Amniotic epithelial cell (primary cell): ENCODE measurements at regions not wholly inside any gene's neighbourhood (a gene's known extent, or its start where the extent isn't known, plus 50 kb on each side); places are given as distances from the start of the nearest gene placed in this dataset.

Experiments used
- DNase-seq: peaks from one replicate; pipeline ENCODE4 v3.0.0-alpha.2; 2010; ENCODE audit warnings: low read depth

DNA sequence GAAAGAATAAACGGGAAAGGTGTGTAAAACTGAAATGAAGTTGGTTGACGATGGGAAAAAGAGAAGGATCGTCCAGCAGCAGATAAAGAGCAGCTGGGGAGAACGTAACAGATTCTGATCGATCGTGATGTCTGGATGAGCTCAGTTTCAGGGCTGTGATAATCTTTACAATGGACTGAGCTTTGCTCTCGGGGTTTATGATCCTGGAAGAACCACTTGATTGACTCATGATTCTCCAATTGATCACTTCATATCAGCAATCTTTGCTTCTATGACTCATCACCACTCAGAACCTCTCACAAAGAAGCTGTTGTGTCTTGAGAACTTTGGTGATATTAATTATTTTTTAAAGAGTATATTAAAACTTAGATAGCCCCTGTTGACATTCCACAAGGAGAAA is 690.7 kb downstream of the TUSC7 start:
- no peak for DNase-seq

DNA sequence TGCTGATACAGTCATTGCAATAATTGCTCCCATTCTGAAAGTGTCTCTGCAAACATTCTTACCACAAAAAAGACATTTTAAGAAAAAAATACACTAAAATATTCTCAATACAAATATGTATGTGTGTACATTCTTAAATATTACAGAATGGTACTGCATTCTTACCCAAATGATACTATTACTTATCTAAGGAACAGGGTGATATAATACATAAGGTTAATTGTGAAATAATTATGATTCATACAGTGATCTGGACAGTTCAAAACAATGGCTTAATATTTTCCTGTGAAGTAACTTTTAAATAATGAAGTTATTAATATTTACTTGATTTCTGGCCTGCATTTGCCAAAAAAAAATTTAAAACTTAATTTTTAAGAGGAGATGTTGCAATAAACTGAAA is 694.6 kb downstream of the TUSC7 start:
- DNase-seq = peak; percentile 21

DNA sequence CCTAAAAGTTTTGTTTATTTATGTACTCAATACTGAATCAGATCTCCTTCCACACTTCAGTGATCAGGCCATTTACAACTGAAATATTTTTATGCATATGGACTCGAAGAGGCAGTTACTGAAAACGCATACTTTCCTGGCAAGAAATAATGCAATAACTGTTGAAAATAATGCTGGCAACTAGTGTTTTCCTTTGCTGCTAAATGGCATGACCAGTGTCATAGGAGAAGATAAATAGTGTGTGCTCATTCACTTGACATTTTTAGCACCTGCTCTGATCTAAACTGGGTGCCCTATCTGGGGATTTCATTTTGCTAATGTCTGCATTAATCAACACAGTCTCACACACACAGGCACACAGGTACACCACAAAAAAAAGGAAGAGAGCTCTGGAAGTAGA is 695.2 kb downstream of the TUSC7 start:
- DNase-seq = no peak

DNA sequence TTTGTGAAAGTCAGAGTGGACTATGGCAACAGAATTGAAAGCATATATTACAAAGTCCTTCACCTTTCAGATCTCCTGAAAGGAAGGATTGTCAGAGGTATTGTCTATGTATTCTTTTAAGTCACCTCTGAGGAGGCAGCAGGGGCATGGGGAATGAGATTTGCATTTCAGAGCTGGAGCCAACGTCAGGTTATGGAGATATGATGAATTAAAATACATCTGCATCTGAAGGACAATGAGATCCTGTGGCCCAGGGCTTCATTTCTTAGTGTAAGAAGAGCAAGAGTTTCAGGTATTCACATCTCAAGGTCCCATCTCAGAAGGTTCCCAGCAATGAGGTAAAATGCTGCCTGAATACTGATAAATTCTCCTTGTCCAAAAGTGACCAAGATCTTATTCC is 695.8 kb downstream of the TUSC7 start:
- DNase-seq = no peak

DNA sequence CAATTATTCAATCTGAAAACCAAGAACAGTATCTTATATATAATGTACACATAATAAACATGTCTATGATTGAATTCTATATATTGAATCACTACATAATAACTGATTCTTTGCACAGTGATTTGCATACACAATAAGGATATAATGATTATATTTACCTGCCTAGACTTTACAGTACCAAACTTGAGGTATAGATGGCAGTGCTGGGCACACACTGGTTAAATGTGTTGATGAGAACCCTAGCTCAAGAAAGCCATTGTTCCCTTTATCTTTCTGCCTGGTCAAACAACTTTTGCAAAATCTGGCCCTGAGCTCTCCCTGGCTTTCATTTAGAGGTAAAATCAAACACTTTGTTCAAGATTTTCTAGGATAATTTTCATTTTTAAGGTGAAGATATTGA is 697.7 kb downstream of the TUSC7 start:
- DNase-seq = no peak

DNA sequence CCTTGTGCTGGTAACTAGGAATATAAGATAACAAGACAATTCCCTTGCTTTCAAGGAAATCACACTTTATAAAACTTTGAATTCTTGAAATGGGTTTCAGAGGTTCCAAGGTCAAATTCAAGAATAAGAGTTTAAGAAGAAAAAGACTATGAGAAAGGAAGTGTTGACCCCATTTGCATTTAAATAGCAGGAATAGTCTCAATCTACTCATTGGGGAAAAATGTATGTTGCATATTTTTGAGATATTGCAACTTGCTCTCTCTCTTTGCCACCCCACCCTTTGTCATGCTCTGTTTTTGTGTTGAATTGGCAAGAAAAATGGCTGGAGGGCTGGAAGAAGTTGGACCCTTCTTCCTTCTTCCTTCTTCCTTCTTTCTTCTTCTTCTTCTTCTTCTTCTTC is 699.2 kb downstream of the TUSC7 start:
- DNase-seq = no peak

DNA sequence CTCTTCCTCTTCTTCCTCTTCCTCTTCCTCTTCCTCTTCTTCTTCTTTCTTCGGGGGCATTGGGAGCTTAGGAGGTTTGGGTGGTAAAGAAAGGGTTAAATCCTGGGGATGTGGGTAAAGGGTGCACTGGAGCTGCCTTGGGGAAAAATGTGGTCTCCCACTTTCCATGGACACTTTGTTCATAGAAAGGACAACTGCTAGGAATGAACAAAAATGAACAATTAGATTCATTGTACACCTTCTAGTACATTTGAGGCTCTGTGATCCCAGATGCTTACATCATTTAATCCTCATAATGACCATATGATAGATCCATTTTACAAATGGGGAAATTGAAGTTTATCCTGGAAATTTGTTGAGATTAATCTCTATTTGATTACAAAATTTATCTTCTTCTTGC is 699.7 kb downstream of the TUSC7 start:
- no peak for DNase-seq

DNA sequence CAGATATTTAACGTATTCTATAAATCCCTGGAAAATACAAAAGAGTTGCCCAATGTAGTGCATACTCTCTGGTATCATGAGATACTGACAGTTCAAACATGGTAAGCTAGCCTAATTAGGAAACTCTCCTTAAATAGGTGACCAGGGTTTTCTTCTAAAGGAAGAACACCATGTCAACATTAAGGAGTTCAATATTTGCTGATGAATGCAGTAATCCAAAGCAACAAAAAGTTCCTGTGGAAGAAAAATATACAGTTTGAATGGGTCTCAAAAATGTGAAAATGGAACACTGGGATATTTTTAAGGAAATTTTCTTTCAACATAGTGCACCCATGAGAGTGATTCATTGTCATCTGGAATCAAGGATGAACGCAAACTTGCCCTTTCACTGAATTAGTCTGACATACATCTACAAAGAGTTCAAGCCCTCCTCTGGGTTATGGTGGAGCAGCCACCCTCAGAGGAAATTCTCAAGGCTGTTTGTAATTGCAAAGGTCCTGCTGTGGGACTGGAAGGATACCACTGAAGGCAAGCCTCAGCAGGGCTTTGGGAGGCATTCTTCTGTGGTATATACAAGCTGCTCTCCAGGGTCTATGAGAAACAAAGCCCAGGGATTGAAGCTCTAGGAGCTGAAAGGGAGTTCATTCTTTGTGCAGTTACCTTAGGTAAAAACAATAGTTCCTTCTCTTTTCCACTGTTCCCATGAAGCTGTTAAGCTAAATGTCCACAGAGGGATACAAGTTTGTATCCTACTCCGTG is 700.3 kb downstream of the TUSC7 start:
- no peak for DNase-seq

DNA sequence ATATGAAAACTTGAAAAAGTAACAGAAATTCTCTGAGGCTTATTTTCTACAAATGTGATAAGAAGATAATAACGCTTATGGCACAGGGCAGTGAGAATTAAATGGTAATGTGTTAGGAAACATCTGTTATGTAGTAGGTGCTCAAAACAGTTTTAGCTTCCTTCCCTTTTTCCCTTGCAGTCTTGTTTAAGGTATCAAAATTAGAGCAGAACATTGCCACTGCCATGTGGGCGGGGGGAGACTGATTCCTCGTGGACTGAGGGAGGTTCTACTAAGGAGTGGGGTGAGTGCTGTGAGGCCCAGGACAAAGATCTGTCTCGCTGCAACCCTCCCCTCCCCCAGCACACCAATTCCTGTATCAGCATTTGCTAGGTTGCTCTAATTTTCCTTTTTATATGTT is 702.4 kb downstream of the TUSC7 start:
- DNase-seq = no peak

DNA sequence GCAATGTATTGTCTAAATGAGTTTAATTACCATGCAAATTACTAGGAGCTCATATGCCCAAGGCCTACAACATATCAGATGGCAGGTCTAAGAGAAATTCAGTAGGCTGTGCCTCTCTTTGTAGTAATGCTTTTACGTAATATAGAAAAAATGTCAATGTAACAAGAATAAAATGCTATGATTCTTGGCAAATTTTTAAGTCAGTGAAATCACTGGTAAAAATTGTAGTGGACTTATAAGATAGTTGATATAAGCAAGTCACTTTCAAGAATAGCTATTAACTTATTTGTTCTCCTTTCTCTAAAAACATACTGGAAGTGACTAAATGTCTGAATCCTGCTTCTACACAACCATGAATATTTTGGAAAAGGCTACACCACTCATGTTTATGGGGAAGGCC is 707.8 kb downstream of the TUSC7 start:
- DNase-seq = no peak

DNA sequence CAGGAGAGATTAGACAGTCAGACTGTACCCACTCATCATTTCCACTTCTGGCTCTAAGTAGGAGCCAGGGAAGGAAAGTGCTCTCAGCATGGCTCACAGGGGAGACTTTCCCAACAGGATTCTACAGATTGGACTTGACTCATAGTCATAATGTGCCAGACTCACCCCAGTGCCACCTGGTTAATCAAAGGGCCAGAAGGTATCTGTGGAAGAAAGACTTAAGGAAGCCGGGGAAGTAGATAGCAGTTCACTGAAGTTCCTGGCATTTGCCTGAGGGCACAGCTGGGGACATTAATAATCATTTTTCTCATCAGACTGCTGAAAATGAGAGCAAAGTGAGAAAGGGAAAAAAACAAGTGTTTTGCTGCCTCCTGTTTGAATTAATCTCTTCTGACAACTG is 717.5 kb downstream of the TUSC7 start:
- no peak for DNase-seq

DNA sequence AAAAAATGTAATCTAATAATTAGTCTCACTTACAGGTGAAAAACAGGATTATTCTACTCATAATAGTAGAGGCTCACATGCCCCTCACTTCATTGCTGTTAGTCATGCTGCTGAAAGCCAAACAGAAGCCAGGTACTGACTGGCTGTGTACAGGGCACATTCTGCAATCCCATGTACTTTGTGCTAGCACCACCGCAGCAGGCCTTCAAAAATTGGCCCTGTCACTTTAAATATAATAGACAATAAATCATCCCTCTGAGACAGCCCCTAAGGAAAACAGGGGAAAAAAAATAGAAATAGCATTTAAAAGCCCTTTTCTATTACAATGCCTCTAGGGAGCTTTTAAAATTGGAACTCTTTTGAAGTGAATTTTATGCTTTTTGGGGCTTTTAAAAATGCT is 723.8 kb downstream of the TUSC7 start:
- DNase-seq = no peak

DNA sequence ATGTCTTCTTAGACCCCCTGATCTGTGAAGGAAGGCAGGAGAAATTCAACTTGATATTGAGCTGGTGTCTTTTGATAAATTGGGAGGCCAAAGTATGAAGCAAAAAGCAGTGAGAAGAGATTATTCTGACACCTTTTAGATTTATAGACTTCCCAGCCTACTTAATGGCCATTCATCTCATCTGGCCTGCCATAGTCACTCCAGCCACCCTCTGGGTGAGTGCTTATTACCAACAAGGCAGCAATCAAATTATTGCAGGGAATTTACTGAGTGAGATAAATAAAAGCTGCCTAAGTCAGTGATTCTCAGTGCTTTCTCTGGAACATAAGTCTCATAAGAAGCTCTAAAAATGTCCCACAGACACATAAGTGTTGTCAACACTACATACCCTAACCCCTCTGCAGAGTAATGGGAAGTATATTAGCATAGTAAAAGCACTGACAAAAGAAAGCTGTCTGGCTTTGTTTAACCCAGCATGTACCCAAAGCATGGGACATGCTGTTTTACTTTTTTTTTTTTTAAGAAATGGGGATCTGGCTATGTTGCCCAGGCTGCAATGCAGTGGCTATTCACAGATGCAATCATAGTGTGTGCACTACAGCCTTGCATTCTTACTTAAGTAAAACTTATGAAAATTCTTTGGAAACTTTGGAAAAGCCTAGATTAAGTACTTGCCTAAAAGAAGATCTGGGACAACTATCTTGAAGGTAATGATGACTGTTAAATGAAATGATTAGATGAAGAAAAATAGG is 725.3 kb downstream of the TUSC7 start:
- no peak for DNase-seq

DNA sequence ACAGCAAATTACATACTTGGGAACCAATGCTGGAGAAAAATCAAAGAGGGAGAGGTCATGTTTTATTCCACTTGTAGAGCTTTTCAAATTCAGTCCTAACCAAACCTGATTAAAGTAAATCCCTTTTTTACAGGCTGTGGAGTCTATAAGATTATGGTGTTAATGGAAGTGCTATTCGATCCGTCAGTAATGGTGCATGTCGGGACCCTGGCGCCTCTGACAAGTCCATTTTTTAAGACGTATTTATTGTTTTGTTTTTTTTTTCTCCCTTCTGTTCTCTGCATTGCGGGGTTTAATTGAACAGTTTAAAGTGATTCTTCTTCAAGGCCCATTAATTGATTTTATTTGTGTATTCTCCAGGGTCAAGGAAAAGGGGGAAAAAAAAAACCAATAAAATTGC is 725.9 kb downstream of the TUSC7 start:
- no peak for DNase-seq

DNA sequence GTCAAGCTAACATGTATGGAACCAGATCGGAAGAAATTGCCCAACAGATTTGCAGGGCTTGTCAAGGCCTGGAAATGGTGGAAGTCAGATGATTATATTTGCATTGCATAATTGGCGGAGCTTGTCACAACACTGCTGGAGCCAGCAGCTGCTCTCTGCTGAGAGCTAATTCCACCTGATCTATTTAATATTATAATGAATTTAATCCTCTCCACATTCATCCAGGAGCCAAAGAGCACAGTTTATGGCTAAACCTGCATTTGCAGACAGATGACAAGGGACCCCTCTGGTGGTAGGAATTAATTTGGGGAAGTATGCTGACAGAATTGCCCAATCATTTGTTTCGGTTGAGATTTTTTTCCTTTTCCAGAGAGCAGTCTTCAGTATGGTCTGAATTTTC is 730.2 kb downstream of the TUSC7 start:
- DNase-seq = no peak

DNA sequence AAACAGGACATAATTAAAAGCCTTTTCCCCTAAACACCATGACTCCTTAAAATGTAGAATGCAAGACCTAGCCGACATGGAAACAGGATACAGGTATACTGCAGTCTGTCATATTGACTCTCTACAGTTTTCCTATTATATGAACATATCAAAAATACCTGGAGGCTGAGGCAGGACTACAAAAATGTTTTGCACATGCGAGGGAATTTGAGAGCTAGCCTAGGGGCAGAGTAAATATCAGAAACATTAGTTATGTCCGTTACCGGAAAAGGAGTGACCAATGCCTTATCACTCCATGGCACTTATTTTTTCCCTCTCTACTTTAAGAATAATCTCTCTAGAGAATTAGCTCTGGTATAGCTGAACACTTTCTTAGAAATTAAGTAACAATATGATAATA is 732.3 kb downstream of the TUSC7 start:
- no peak for DNase-seq

DNA sequence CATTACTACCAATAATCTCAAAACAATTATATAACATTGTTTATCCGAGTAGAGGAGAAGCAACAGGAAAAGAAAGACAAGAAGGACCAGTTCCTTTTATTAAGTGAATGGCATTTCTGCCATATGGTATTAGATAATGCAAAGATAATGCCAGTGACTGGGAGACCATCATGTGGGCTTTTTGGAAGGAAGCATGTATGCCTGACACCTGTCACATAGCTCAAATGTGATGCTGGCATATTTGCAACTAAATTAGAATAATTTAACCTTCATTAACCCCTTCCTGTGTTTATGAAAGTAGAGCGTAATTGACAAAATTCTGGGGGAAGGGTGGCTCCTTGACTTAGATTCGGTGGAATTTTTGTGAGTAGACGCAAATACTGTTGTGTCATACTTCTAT is 733.0 kb downstream of the TUSC7 start:
- DNase-seq = no peak

DNA sequence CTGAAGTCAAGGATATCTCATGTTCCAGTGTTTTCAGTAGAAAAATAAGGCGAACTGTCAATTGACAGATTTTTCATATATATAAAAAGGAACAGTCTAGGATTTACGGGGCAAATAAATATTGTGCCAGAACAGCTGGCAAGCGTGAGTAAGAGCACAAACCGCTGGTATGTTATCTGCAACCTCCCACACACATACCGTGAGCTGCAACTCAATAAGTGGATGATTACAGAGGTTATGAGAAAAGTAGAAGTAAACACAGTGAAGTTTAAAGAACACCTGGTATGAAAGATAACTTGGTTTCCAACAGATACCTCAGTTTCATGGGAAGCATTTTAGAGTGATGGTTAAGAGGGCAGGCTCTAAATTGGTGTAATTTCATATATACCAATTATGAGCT is 733.4 kb downstream of the TUSC7 start:
- peak; percentile 51 for DNase-seq

DNA sequence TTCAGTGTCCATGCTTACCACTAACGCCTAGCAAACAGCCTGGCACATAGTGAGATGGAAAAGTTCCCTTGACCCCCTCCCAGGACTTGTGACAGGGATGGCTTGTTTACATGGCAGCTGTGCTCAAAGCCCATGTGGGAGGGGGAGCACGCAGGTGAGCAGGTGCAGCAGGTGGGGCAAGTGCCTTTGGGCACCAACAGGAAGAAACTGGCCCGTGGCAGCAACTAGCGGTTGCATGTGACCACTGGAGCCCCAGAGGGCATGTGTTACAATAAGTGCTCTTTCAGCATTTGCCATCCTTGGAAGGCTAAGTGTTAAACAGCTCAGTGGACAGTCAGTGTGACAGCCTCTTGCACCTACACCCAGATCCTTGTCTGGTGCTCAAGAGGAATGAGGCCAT is 734.6 kb downstream of the TUSC7 start:
- DNase-seq = no peak

DNA sequence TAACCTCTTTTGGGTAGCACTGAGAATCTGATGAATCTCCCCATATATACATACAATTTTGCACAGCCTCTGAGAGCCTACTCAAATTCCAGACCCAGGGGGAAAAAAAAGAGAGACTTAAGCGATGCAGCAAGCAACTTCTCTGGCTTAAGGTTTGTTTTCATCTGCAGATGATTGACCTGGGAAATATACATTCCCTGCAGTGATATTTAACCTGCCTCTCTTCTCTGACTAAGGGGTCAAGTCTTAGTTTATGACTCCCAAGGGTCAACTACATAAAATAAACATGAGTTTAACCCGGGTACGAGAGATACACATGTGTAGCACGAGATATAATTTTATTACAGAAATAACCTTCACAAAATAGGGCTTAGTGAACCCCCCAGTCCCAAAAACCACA is 737.8 kb downstream of the TUSC7 start:
- DNase-seq = no peak

DNA sequence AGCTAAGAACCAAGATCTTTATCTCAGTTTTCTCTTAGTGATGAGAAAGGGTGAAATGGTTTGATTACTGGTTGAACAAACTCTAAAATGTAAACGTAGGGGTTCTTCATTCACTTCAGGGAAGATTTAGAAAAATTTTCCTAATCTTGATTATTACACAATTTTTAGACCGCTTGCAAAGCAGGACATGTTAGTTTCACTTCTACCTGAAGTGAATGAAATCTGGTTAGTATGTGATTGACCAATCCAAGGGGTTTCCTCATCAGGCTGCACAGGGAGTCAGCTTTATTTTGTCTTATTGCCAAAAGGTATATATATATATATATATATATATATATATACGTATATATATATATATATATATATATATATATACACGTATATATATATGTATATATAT is 740.4 kb downstream of the TUSC7 start:
- no peak for DNase-seq

DNA sequence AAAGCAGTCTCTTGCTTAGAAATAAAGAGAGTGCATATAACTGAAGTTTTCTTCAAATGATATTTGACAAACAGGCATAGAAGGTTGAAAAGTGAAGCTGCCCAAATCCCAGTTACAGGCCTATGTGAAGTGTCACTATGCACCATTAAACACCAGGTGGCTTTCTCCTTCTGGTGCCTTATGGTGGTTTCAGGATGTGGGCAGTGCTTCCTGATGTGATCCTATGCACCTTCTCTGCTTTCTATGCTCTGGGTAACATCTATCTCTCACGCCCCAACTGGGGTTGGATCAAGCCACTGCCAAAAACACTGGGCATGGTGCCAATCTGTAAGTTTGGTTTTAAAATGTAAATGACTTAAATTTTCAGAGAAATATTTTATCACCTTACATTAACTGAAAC is 744.7 kb downstream of the TUSC7 start:
- DNase-seq = no peak

DNA sequence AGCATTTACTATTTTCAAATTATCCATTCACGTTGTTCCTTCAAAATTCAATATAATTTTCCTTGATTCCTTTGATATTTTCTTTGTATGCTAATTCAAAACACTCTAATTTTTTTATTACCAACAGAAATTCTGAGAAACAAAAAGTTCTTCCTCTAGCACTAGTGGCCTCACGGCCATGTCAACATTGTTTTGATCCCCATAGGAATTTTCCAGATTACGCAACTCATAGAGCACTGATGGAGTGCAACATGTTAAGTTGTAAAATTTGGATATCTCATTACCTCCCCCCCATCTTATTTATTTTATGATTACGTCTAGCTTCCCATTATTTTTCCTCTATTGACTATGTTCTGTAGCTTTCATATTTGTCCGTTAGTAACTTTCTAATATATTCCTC is 745.3 kb downstream of the TUSC7 start:
- DNase-seq = no peak

DNA sequence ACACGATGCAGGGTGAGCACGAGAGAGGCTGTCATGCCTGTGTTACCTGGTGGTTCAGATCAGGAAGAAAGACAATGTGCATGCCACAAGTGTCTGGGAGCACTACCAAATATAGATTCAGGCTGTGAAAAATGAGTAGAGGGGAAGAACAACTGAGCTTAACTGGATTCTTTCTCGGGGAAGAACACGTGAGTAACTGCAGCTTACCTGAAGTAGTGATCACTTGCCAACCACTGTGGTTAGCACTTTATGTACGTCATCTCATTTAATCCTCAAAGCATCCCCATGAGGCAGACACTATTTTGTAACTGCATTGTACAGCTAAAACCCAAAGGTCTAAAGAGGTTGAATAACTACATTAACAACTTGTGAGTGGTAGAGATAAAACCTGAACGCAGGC is 746.2 kb downstream of the TUSC7 start:
- DNase-seq = peak; percentile 3
